Endodermal cell (in vitro differentiated cells): ENCODE measurements at regions not wholly inside any gene's neighbourhood (a gene's known extent, or its start where the extent isn't known, plus 50 kb on each side); places are given as distances from the start of the nearest gene placed in this dataset.

Experiments
- DNase-seq: peaks from one replicate; pipeline ENCODE4 v3.0.0-alpha.2; 2017
- H3K27ac ChIP-seq: 2 replicates; pipeline ENCODE4 v1.5.1; 2013; ENCODE audit warnings: mild to moderate bottlenecking, low read depth, low read length, moderate library complexity
- H3K27me3 ChIP-seq: 2 replicates; pipeline ENCODE4 v1.6.1; 2013; ENCODE audit warnings: mild to moderate bottlenecking, low read length, moderate library complexity; ENCODE audit not compliant: insufficient read depth, control insufficient read depth, poor library complexity, severe bottlenecking
- H3K36me3 ChIP-seq: 2 replicates; pipeline ENCODE4 v1.7.0; 2013; ENCODE audit warnings: mild to moderate bottlenecking, low read length, moderate library complexity; ENCODE audit not compliant: control insufficient read depth, insufficient read depth
- H3K4me1 ChIP-seq: one replicate; pipeline ENCODE4 v1.7.0; 2013; ENCODE audit warnings: low read length; ENCODE audit not compliant: control insufficient read depth, insufficient read depth
- H3K4me3 ChIP-seq: 2 replicates; pipeline ENCODE4 v1.5.1; 2013; ENCODE audit warnings: mild to moderate bottlenecking, low read length, moderate library complexity
- H3K9ac ChIP-seq: 2 replicates; pipeline ENCODE4 v1.6.1; 2013; ENCODE audit warnings: mild to moderate bottlenecking, low read length, moderate library complexity; ENCODE audit not compliant: poor library complexity, severe bottlenecking; ENCODE audit errors: extremely low read depth
- H3K9me3 ChIP-seq: 2 replicates; pipeline ENCODE4 v1.6.1; 2013; ENCODE audit warnings: mild to moderate bottlenecking, low read length, moderate library complexity; ENCODE audit not compliant: control insufficient read depth
- H3K27ac Mint-ChIP-seq: 2 replicates; pipeline ENCODE4 v1.8.0; 2020; ENCODE audit warnings: mixed read lengths
- H3K27me3 Mint-ChIP-seq: 2 replicates; pipeline ENCODE4 v1.8.0; 2021; ENCODE audit warnings: mild to moderate bottlenecking, mixed read lengths; ENCODE audit not compliant: insufficient read depth
- H3K36me3 Mint-ChIP-seq: 2 replicates; pipeline ENCODE4 v1.8.0; 2020; ENCODE audit warnings: low read depth, mixed read lengths
- H3K4me1 Mint-ChIP-seq: 2 replicates; pipeline ENCODE4 v1.8.0; 2020; ENCODE audit warnings: mixed read lengths
- H3K4me3 Mint-ChIP-seq: 2 replicates; pipeline ENCODE4 v1.8.0; 2020; ENCODE audit warnings: mild to moderate bottlenecking, moderate library complexity, mixed read lengths
- H3K9me3 Mint-ChIP-seq: 2 replicates; pipeline ENCODE4 v1.8.0; 2020; ENCODE audit warnings: mild to moderate bottlenecking, mixed read lengths
- WGBS, 2 experiments: methylation state at CpG; one replicate each; pipeline versions ENCODE4 v1.1.5 to v1.1.7; 2013; ENCODE audit warnings: missing lambda C conversion rate in 2 of 2, mixed read lengths in 1 of 2; ENCODE audit not compliant: insufficient coverage in 1 of 2, insufficient read length in 1 of 2; 5-methylcytosine and 5-hydroxymethylcytosine counted together
- TF ChIP-seq, protein P1 (sequence below): fragments of 200-600 bp; sonication (generic); conservative IDR thresholded peaks from 2 replicates; pipeline ENCODE4 v1.5.0; 2021; ENCODE audit warnings: antibody characterized with exemption, mild to moderate bottlenecking

DNA sequence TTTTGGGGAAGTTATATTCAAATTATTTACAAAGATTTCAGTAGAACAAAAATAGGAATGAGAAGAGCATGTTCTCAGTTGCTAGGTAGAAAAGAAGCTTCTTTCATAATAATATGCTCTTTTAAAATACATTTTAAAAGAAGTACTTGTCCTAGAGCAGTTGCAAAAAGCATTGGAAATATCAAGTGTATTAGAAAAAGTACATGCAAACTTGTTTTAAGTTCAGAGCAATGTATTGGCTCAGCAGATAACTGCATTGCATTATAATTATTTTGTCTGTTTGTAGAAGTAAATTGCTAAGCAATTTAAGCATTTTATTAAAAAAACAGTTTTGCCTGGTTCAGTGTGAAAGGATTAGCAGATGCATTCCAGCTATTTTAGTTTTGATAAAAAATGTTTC, 806.4 kb downstream of the USP25 start:
- Mint-ChIP-seq H3K27ac (no peak overlapping the region), H3K36me3 (no peaks in the 10 kb centered on the region), H3K4me3 (no peak overlapping the region), H3K4me1 (peaks cover 10% of the 10 kb centered on the region), H3K9me3 (peaks cover 2% of the 10 kb centered on the region), H3K27me3 (no peaks in the 10 kb centered on the region)
- peaks cover 2% of the 10 kb centered on the region for H3K4me1 ChIP-seq
- DNase-seq, result no peak
- no peak overlapping the region for H3K9ac ChIP-seq
- no peak overlapping the region for H3K27ac ChIP-seq
- TF ChIP-seq, protein P1, sequence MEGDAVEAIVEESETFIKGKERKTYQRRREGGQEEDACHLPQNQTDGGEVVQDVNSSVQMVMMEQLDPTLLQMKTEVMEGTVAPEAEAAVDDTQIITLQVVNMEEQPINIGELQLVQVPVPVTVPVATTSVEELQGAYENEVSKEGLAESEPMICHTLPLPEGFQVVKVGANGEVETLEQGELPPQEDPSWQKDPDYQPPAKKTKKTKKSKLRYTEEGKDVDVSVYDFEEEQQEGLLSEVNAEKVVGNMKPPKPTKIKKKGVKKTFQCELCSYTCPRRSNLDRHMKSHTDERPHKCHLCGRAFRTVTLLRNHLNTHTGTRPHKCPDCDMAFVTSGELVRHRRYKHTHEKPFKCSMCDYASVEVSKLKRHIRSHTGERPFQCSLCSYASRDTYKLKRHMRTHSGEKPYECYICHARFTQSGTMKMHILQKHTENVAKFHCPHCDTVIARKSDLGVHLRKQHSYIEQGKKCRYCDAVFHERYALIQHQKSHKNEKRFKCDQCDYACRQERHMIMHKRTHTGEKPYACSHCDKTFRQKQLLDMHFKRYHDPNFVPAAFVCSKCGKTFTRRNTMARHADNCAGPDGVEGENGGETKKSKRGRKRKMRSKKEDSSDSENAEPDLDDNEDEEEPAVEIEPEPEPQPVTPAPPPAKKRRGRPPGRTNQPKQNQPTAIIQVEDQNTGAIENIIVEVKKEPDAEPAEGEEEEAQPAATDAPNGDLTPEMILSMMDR, result no peak
- no peaks in the 10 kb centered on the region for H3K27me3 ChIP-seq
- no peaks in the 10 kb centered on the region for H3K36me3 ChIP-seq
- no peak overlapping the region for H3K4me3 ChIP-seq
- H3K9me3 ChIP-seq, result peaks cover 3% of the 10 kb centered on the region

DNA sequence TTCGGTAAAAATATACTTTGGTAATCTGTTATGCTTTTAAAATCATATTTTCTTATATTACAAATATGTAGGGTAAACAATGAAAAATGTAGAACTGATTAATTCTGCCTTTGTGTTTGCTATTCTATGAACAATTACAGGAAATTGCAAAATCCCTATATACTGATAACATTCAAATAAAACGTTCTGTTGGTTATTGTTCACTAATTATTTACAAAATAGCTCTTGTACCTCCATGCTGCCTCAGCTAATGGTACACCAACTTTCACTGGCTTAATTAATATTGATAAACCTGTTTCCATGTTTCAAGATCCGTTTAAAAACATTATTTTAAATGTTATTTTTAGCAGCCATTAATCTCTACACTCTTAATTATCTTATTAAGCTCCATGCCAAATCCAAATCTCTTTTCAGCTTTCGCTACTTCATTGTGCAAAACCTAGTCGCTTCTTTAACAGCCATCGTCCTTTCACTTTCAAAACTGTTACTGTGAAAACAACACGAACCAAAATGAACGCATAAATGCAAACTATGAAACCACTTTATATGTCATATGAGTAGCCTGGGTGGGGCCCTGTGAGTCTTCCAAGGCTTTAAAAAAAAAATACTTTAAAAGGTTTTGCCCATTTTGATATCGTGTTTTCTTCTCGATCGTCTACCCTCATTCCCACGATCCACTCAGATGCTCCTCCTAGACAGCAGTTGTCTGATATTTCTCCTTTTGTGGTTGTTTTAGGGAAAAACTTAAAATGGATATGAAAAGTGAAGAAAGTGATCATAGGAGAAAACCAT, 807.1 kb downstream of the USP25 start:
- no peak overlapping the region for H3K4me3 Mint-ChIP-seq

DNA sequence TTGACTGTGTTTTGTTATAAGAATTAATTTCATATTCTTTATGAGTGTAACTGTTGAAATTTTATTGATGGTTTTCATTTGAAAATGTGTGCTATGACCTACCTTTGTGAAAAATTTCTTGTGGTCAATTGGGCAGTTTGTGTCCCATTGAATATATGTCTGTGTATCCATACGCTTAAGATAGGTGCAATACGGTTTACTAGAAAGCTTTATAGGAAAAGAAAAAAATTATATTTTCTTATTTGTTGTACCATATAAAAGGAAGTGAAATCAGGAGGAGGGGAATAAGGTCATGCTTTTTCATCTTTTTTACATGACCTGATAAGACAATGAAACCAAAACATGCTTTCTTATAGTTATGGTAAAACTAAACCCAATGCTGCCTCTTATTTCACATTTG, 807.7 kb downstream of the USP25 start:
- WGBS, 2 experiments, result 83% methylated on average over 1 of the region's 2 CpGs; no CpG with 5 or more reads in 1 of the 2 experiments
- no peak overlapping the region for H3K27ac ChIP-seq
- Mint-ChIP-seq H3K9me3 (no peaks in the 10 kb centered on the region), H3K36me3 (no peaks in the 10 kb centered on the region), H3K4me3 (no peak overlapping the region), H3K4me1 (peaks cover 10% of the 10 kb centered on the region), H3K27me3 (no peaks in the 10 kb centered on the region), H3K27ac (no peak overlapping the region)
- H3K9ac ChIP-seq, result no peak overlapping the region
- no peaks in the 10 kb centered on the region for H3K27me3 ChIP-seq
- H3K4me3 ChIP-seq, result no peak overlapping the region
- H3K36me3 ChIP-seq, result no peaks in the 10 kb centered on the region
- H3K9me3 ChIP-seq, result no peaks in the 10 kb centered on the region
- DNase-seq, result no peak
- TF ChIP-seq, protein P1, result no peak
- H3K4me1 ChIP-seq, result peaks cover 2% of the 10 kb centered on the region

More for the DNA sequence above, 807.1 kb downstream of the USP25 start:
- no peak overlapping the region for H3K4me3 ChIP-seq
- H3K36me3 Mint-ChIP-seq, result no peaks in the 10 kb centered on the region
- no peak overlapping the region for H3K9ac ChIP-seq
- H3K4me1 ChIP-seq, result peaks cover 2% of the 10 kb centered on the region
- 94 to 96% methylated on average over 7 to 12 of the region's 12 CpGs for WGBS, 2 experiments
- TF ChIP-seq, protein P1, result no peak
- no peaks in the 10 kb centered on the region for H3K9me3 Mint-ChIP-seq
- H3K9me3 ChIP-seq, result no peaks in the 10 kb centered on the region
- H3K27ac ChIP-seq, result no peak overlapping the region
- no peak for DNase-seq
- no peaks in the 10 kb centered on the region for H3K27me3 ChIP-seq
- no peaks in the 10 kb centered on the region for H3K36me3 ChIP-seq
- H3K4me1 Mint-ChIP-seq, result peaks cover 10% of the 10 kb centered on the region
- H3K27me3 Mint-ChIP-seq, result no peaks in the 10 kb centered on the region
- H3K27ac Mint-ChIP-seq, result no peak overlapping the region
